Lung (tissue), 11 donors: ENCODE measurements at regions not wholly inside any gene's neighbourhood (a gene's known extent, or its start where the extent isn't known, plus 50 kb on each side); places are given as distances from the start of the nearest gene placed in this dataset.

Experiments
- ATAC-seq: fragments of 200-7000 bp; cut with Tn5 transposase; one replicate; pipeline ENCODE4 v1.9.1; 2020; ENCODE audit warnings: moderate number of reproducible peaks; ENCODE audit not compliant: insufficient read depth, low FRiP score
- DNase-seq, 3 donors: peaks; one replicate each; pipeline ENCODE4 v3.0.0-alpha.2; 2013 to 2017
- H3K27ac ChIP-seq, 2 donors: one replicate each; pipeline ENCODE4 v1.5.1; 2013; ENCODE audit warnings: mild to moderate bottlenecking in 2 of 2, moderate library complexity in 2 of 2, control low read depth in 1 of 2, inconsistent platforms in 1 of 2, low read depth in 1 of 2, low read length in 1 of 2
- H3K27me3 ChIP-seq, 3 donors: one replicate each; pipeline ENCODE4 v1.5.1; 2013; ENCODE audit warnings: low read length in 2 of 3; ENCODE audit not compliant: control insufficient read depth in 3 of 3, insufficient read depth in 3 of 3
- H3K36me3 ChIP-seq, 4 donors: one replicate each; pipeline ENCODE4 v1.5.1; 2013; ENCODE audit warnings: low read length in 4 of 4, mild to moderate bottlenecking in 1 of 4, moderate library complexity in 1 of 4; ENCODE audit not compliant: control insufficient read depth in 4 of 4, insufficient read depth in 4 of 4
- H3K4me1 ChIP-seq, 5 donors: one replicate each; pipeline ENCODE4 v1.5.1; 2013; ENCODE audit warnings: low read length in 5 of 5, mild to moderate bottlenecking in 2 of 5, moderate library complexity in 1 of 5; ENCODE audit not compliant: control insufficient read depth in 5 of 5, insufficient read depth in 5 of 5
- H3K4me3 ChIP-seq: one replicate; pipeline ENCODE4 v1.5.1; 2013; ENCODE audit warnings: mild to moderate bottlenecking, control low read depth, moderate library complexity
- H3K9ac ChIP-seq, 2 donors: one replicate each; pipeline ENCODE4 v1.5.1; 2013; ENCODE audit warnings: low read length in 2 of 2, control low read depth in 1 of 2; ENCODE audit not compliant: insufficient read depth in 1 of 2
- H3K9me3 ChIP-seq, 4 donors: one replicate each; pipeline ENCODE4 v1.5.1; 2013; ENCODE audit warnings: low read length in 3 of 4, mild to moderate bottlenecking in 1 of 4, moderate library complexity in 1 of 4; ENCODE audit not compliant: control insufficient read depth in 4 of 4, insufficient read depth in 3 of 4
- CTCF ChIP-seq: IDR thresholded peaks from 2 replicates; pipeline ENCODE4 v1.5.1; 2012; ENCODE audit warnings: mild to moderate bottlenecking; ENCODE audit errors: control extremely low read depth, extremely low read depth
- WGBS, 2 donors: extraction: QIAGEN DNeasy Blood & Tissue Kit; methylation state at CpG; one replicate each; pipeline ENCODE4 v1.1.7; 2013; 5-methylcytosine and 5-hydroxymethylcytosine counted together
- donor health status: control.
- donor health status: control.
- donor health status: Bipolar disorder and iron deficiency.
- donor health status: healthy.
- donor health status: DM: yes; HTN: yes; CAD: no.

DNA sequence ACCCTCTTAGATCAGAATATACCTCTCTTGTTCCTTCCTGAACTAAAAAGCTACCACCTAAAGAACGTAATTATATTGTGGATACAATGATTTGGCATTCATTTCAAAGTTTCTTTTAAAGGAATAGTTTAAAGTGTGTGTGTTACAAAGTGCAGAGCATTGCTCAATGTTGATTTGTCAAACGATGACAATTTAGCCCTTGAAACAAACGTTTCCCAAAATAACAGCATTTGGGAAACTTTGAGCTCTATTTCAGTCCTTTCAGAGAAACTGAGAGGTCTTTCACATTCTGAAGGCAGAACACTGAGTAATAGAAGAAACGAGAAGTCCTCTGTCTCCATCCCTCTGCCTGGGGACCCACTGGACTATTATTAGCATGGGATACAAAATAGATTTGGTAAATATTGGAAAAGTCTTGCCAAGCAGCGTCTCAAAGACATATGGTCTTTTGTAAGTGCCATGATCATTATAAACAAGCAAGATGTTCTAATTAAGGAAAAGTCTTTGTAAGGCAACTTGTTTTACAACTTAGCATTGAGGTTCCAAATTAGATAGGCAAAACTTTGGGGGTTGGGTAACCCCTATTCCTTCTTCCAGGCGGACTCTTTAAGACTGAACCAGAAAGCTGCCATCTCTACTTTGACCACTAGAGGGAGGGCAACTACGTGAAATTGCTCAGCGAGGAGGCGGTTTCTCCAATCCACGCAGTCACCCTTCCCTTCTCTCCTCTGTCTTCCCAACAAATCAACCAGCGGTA is 208.8 kb downstream of the RNF144B start:
- Histone ChIP-seq H3K27ac (no peak overlapping the region), H3K4me1 (peaks cover 0 to 3% (median 0%) of the 10 kb centered on the region in 5 donors), H3K9me3 (peaks cover 0 to 2% (median 0%) of the 10 kb centered on the region in 4 donors), H3K27me3 (no peaks in the 10 kb centered on the region), H3K36me3 (no peaks in the 10 kb centered on the region), H3K4me3 (no peak overlapping the region), H3K9ac (no peak overlapping the region)
- DNase-seq, result peak; percentile 73 to 88 (median 81)
- ATAC-seq, result peak; percentile 89
- peak; percentile 62 for TF ChIP-seq CTCF
- 24 to 31% methylated on average over 11 of the region's 11 CpGs for WGBS, 2 donors

DNA sequence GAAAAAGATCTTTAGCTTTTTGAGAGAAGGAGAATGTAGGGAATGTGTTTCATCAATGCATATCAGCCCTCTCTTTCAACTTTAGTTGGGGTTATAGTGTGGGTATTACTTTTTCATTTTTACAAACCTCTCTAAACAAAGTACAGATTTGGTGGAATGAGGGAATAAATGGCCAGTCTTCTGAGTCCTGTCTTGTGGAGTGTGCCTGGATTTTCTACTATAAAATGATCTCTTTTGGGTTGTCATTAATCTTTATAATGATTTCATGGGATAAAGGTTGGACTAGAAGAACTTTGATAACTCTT is 209.3 kb downstream of the RNF144B start:
- H3K27me3 ChIP-seq, result no peaks in the 10 kb centered on the region
- no peaks in the 10 kb centered on the region for H3K36me3 ChIP-seq
- H3K27ac ChIP-seq, result no peak overlapping the region
- H3K4me1 ChIP-seq, result peaks cover 0 to 3% (median 0%) of the 10 kb centered on the region in 5 donors
- no peak overlapping the region for H3K9ac ChIP-seq
- no peak for TF ChIP-seq CTCF
- DNase-seq, result no peak
- no peak for ATAC-seq
- H3K9me3 ChIP-seq, result peaks cover 0 to 2% (median 0%) of the 10 kb centered on the region in 4 donors
- no peak overlapping the region for H3K4me3 ChIP-seq

DNA sequence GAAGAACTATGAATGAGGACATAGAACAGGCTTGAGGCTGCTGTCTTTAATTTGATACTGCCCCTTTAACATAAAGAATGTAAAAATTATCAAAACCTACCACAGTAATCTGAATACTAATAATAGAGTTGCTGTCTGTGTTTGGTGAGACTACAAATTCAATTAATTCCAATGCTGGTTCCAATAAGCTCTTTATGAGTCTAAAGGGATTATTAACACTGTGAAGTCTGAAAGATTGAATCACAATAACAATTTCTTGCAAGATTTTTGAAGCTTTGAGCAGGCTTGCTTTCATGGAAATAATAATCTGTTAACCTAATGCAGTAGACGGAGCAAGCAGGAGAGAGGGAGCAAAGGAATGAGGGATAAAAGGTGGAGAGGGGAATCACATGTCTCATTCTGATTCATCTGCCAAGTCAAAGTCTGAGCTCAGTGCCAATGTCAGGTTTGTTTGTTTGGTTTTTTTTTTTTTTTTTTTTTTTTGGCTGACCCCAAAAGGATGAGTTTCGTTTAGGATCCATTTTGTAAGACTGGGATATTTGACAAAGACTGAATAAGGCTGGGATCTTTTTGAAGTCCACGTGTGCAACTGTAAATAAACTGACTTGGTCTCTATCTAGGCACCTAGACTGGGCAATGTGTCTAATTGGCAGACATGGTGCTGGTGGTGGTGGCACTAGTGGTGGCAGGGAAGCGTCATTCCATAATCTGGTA is 211.6 kb downstream of the RNF144B start:
- H3K9me3 ChIP-seq, result peaks cover 0 to 2% (median 0%) of the 10 kb centered on the region in 4 donors
- H3K4me3 ChIP-seq, result no peak overlapping the region
- DNase-seq, result no peak
- H3K36me3 ChIP-seq, result no peaks in the 10 kb centered on the region
- H3K9ac ChIP-seq, result no peak overlapping the region
- H3K4me1 ChIP-seq, result peaks cover 0 to 15% (median 0%) of the 10 kb centered on the region in 5 donors
- H3K27me3 ChIP-seq, result no peaks in the 10 kb centered on the region
- WGBS, 2 donors, result 78 to 85% methylated on average over 4 of the region's 4 CpGs
- no peak overlapping the region for H3K27ac ChIP-seq
- no peak for TF ChIP-seq CTCF
- ATAC-seq, result no peak
